ENCODE measurements at regions not wholly inside any gene's neighbourhood (a gene's known extent, or its start where the extent isn't known, plus 50 kb on each side); places are given as distances from the start of the nearest gene placed in this dataset.
"Not testable (repeated sequence)": the region's sequence is repeated elsewhere in the genome, so short reads cannot be mapped to it uniquely, and the experiment has no call there.

GRCh38 chrX:124789874-124790273 is 443.5 kb downstream of the SH2D1A start:
- TF ChIP-seq EP300 (IDR thresholded peaks at IDR 0.05; ENCODE audit: low read depth); POLR2A (IDR thresholded peaks at IDR 0.05): not testable (repeated sequence)

All from transverse colon (tissue), 1 donor.